Mucosa of descending colon (tissue), 3 donors: ENCODE measurements at regions not wholly inside any gene's neighbourhood (a gene's known extent, or its start where the extent isn't known, plus 50 kb on each side); places are given as distances from the start of the nearest gene placed in this dataset.

ENCODE experiments used
- ATAC-seq: fragments of 200-7000 bp; cut with Tn5 transposase; one replicate; pipeline ENCODE4 v1.9.1; 2020; ENCODE audit warnings: mild to moderate bottlenecking, moderate library complexity
- DNase-seq, 3 donors: peaks; one replicate each; pipeline ENCODE4 v3.0.0-alpha.2; 2020
- H3K36me3 ChIP-seq: fragments of 200-600 bp; one replicate; pipeline ENCODE4 v1.8.0; 2021; ENCODE audit warnings: low read depth, mild to moderate bottlenecking
- H3K4me1 ChIP-seq: fragments of 200-600 bp; one replicate; pipeline ENCODE4 v1.8.0; 2021; ENCODE audit warnings: low read depth, mild to moderate bottlenecking
- H3K4me3 ChIP-seq: fragments of 200-600 bp; one replicate; pipeline ENCODE4 v1.8.0; 2021; ENCODE audit warnings: mild to moderate bottlenecking
- H3K9me3 ChIP-seq: fragments of 200-600 bp; one replicate; pipeline ENCODE4 v1.8.0; 2021; ENCODE audit warnings: mild to moderate bottlenecking
- intact Hi-C, 2 donors: fragments of 100-400 bp; cut with DNase I in 1 of 2; cut with micrococcal nuclease in 1 of 2; formaldehyde crosslinking; loops; one replicate each; pipeline versions ENCODE4 v1.11.0 to v1.11.1; 2022; cut with DNase I, micrococcal nuclease
- TF ChIP-seq, protein P1 (sequence below): fragments of 200-600 bp; IDR thresholded peaks from one replicate; pipeline ENCODE4 v1.8.0; 2022; ENCODE audit warnings: antibody characterized with exemption, mild to moderate bottlenecking
- donor health status: DM: no; HTN: no; CAD: no; lungs with moderate emphysema.
- donor health status: DM: no; HTN: no; CAD: no.
- donor health status: DM: no; HTN: yes; CAD: no.

- Histone ChIP-seq H3K4me1 (no peaks in the 10 kb centered on the region), H3K36me3 (no peaks in the 10 kb centered on the region), H3K9me3 (no peaks in the 10 kb centered on the region), H3K4me3 (no peak overlapping the region)
- no peak for ATAC-seq
- intact Hi-C loops: no loop called here
- DNase-seq: no peak
- TF ChIP-seq, protein P1, sequence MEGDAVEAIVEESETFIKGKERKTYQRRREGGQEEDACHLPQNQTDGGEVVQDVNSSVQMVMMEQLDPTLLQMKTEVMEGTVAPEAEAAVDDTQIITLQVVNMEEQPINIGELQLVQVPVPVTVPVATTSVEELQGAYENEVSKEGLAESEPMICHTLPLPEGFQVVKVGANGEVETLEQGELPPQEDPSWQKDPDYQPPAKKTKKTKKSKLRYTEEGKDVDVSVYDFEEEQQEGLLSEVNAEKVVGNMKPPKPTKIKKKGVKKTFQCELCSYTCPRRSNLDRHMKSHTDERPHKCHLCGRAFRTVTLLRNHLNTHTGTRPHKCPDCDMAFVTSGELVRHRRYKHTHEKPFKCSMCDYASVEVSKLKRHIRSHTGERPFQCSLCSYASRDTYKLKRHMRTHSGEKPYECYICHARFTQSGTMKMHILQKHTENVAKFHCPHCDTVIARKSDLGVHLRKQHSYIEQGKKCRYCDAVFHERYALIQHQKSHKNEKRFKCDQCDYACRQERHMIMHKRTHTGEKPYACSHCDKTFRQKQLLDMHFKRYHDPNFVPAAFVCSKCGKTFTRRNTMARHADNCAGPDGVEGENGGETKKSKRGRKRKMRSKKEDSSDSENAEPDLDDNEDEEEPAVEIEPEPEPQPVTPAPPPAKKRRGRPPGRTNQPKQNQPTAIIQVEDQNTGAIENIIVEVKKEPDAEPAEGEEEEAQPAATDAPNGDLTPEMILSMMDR: no peak
These were observed 275.5 kb upstream of the PRMT6 start for GRCh38 chr1:106780806-106781569.

DNA sequence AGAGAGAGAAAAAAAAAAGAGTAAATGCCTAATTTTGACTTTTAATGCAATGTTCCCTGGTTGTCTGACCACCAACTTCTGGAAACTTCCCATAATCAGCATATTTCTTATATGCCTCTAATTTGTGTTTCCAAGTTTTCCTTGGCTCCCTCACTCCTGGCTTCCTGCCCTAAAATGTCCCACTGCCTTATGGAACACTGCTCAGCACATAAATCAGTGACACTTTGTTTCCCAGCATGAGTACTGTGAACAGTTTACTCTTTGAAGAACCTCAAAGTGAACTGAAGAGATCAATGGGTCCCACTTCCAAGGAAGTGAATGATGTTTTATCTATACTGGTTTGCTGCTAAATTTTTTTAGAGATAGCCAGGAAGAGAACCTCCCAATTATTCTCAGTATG is 271.3 kb upstream of the PRMT6 start:
- intact Hi-C loops: no loop called here
- ATAC-seq (no peak), DNase-seq (no peak)
- no peaks in the 10 kb centered on the region for H3K4me1 ChIP-seq
- H3K36me3 ChIP-seq: no peaks in the 10 kb centered on the region
- H3K4me3 ChIP-seq: no peak overlapping the region
- TF ChIP-seq, protein P1: no peak
- H3K9me3 ChIP-seq: no peaks in the 10 kb centered on the region

GRCh38 chr1:106787520-106787919 is 269.0 kb upstream of the PRMT6 start:
- ATAC-seq (no peak), DNase-seq (no peak)
- Histone ChIP-seq H3K9me3 (no peaks in the 10 kb centered on the region), H3K4me3 (no peak overlapping the region), H3K36me3 (no peaks in the 10 kb centered on the region), H3K4me1 (no peaks in the 10 kb centered on the region)
- TF ChIP-seq, protein P1: no peak
- intact Hi-C loops: no loop called here

GRCh38 chr1:106789686-106790085 is 266.8 kb upstream of the PRMT6 start:
- H3K36me3 ChIP-seq: no peaks in the 10 kb centered on the region
- H3K9me3 ChIP-seq: no peaks in the 10 kb centered on the region
- DNase-seq (no peak), ATAC-seq (no peak)
- H3K4me3 ChIP-seq: no peak overlapping the region
- TF ChIP-seq, protein P1: no peak
- H3K4me1 ChIP-seq: no peaks in the 10 kb centered on the region
- intact Hi-C loops: no loop called here

- intact Hi-C loops: no loop called here
- Histone ChIP-seq H3K9me3 (no peaks in the 10 kb centered on the region), H3K4me1 (no peaks in the 10 kb centered on the region), H3K36me3 (no peaks in the 10 kb centered on the region), H3K4me3 (no peak overlapping the region)
- ATAC-seq (no peak), DNase-seq (no peak)
- TF ChIP-seq, protein P1: no peak
These were observed 265.4 kb upstream of the PRMT6 start for GRCh38 chr1:106791041-106791440.

GRCh38 chr1:106793651-106794050 is 262.8 kb upstream of the PRMT6 start:
- Histone ChIP-seq H3K4me1 (no peaks in the 10 kb centered on the region), H3K4me3 (no peak overlapping the region), H3K36me3 (no peaks in the 10 kb centered on the region), H3K9me3 (no peaks in the 10 kb centered on the region)
- DNase-seq (no peak), ATAC-seq (no peak)
- TF ChIP-seq, protein P1: no peak
- intact Hi-C loops: no loop called here
